ENCODE measurements at regions not wholly inside any gene's neighbourhood (a gene's known extent, or its start where the extent isn't known, plus 50 kb on each side); places are given as distances from the start of the nearest gene placed in this dataset.

GRCh38 chr2:65636024-65636423, 203.6 kb upstream of the SPRED2 start:
- Mint-ChIP-seq H3K36me3 (ENCODE audit: low read depth) (no peaks in the 10 kb centered on the region), H3K4me3 (no peak overlapping the region), H3K4me1 (peaks cover 9% of the 10 kb centered on the region), H3K9me3 (peaks cover 2% of the 10 kb centered on the region), H3K27me3 (ENCODE audit: low read depth) (peaks cover 12% of the 10 kb centered on the region), H3K27ac (ENCODE audit: unreplicated experiment) (no peak overlapping the region)
- TF ChIP-seq CTCF (conservative IDR thresholded peaks at IDR 0.05), result no peak
- no peak for DNase-seq (ENCODE audit: low read depth, low spot score)

- Mint-ChIP-seq H3K27me3 (ENCODE audit: low read depth) (peaks cover 10% of the 10 kb centered on the region), H3K4me1 (peaks cover 3% of the 10 kb centered on the region), H3K9me3 (peaks cover 2% of the 10 kb centered on the region), H3K4me3 (no peak overlapping the region), H3K36me3 (ENCODE audit: low read depth) (no peaks in the 10 kb centered on the region), H3K27ac (ENCODE audit: unreplicated experiment) (no peak overlapping the region)
- no peak for DNase-seq (ENCODE audit: low read depth, low spot score)
- TF ChIP-seq CTCF (conservative IDR thresholded peaks at IDR 0.05), result no peak
Measured at GRCh38 chr2:65634304-65634703, 201.9 kb upstream of the SPRED2 start.

GRCh38 chr2:65630643-65631042, 198.2 kb upstream of the SPRED2 start:
- Mint-ChIP-seq H3K4me3 (no peak overlapping the region), H3K27ac (ENCODE audit: unreplicated experiment) (no peak overlapping the region)

GRCh38 chr2:65628156-65628555, 195.8 kb upstream of the SPRED2 start:
- Mint-ChIP-seq H3K27me3 (ENCODE audit: low read depth) (no peaks in the 10 kb centered on the region), H3K36me3 (ENCODE audit: low read depth) (no peaks in the 10 kb centered on the region), H3K9me3 (peaks cover 2% of the 10 kb centered on the region), H3K4me1 (no peaks in the 10 kb centered on the region), H3K4me3 (no peak overlapping the region), H3K27ac (ENCODE audit: unreplicated experiment) (no peak overlapping the region)
- no peak for DNase-seq (ENCODE audit: low read depth, low spot score)
- no peak for TF ChIP-seq CTCF (conservative IDR thresholded peaks at IDR 0.05)

More at GRCh38 chr2:65630643-65631042, 198.2 kb upstream of the SPRED2 start:
- no peak for TF ChIP-seq CTCF (conservative IDR thresholded peaks at IDR 0.05)
- H3K9me3 Mint-ChIP-seq, result peaks cover 2% of the 10 kb centered on the region
- no peaks in the 10 kb centered on the region for H3K36me3 Mint-ChIP-seq (ENCODE audit: low read depth)
- no peaks in the 10 kb centered on the region for H3K4me1 Mint-ChIP-seq
- no peak for DNase-seq (ENCODE audit: low read depth, low spot score)
- no peaks in the 10 kb centered on the region for H3K27me3 Mint-ChIP-seq (ENCODE audit: low read depth)

- H3K4me1 Mint-ChIP-seq, result no peaks in the 10 kb centered on the region
- no peak overlapping the region for H3K27ac Mint-ChIP-seq (ENCODE audit: unreplicated experiment)
- H3K9me3 Mint-ChIP-seq, result peaks cover 2% of the 10 kb centered on the region
- no peaks in the 10 kb centered on the region for H3K36me3 Mint-ChIP-seq (ENCODE audit: low read depth)
- peaks cover 11% of the 10 kb centered on the region for H3K27me3 Mint-ChIP-seq (ENCODE audit: low read depth)
- no peak for TF ChIP-seq CTCF (conservative IDR thresholded peaks at IDR 0.05)
- no peak overlapping the region for H3K4me3 Mint-ChIP-seq
- DNase-seq (ENCODE audit: low read depth, low spot score), result no peak
Measured at GRCh38 chr2:65626831-65627230, 194.4 kb upstream of the SPRED2 start.

- no peak for TF ChIP-seq CTCF (conservative IDR thresholded peaks at IDR 0.05)
- Mint-ChIP-seq H3K27me3 (ENCODE audit: low read depth) (peaks cover 12% of the 10 kb centered on the region), H3K36me3 (ENCODE audit: low read depth) (no peaks in the 10 kb centered on the region), H3K27ac (ENCODE audit: unreplicated experiment) (no peak overlapping the region), H3K9me3 (no peaks in the 10 kb centered on the region), H3K4me1 (no peaks in the 10 kb centered on the region), H3K4me3 (no peak overlapping the region)
- DNase-seq (ENCODE audit: low read depth, low spot score), result no peak
Measured at GRCh38 chr2:65625982-65626381, 193.6 kb upstream of the SPRED2 start.

Data from neural crest cell (in vitro differentiated cells).